GM12892 (cell line): ENCODE measurements at regions not wholly inside any gene's neighbourhood (a gene's known extent, or its start where the extent isn't known, plus 50 kb on each side); places are given as distances from the start of the nearest gene placed in this dataset.

Experiments used
- POLR2A ChIP-seq: IDR thresholded peaks from 2 replicates; pipeline ENCODE4 v1.6.1; 2011; ENCODE audit warnings: low read depth, low read length, control low read depth
- POLR2AphosphoS5 ChIP-seq: IDR thresholded peaks from 2 replicates; pipeline ENCODE4 v1.6.1; 2011; ENCODE audit warnings: low read depth, low read length, control low read depth
- TAF1 ChIP-seq: IDR thresholded peaks from 2 replicates; pipeline ENCODE4 v1.6.1; 2011; ENCODE audit warnings: low read depth, mild to moderate bottlenecking, control low read depth, low read length, borderline replicate concordance

DNA sequence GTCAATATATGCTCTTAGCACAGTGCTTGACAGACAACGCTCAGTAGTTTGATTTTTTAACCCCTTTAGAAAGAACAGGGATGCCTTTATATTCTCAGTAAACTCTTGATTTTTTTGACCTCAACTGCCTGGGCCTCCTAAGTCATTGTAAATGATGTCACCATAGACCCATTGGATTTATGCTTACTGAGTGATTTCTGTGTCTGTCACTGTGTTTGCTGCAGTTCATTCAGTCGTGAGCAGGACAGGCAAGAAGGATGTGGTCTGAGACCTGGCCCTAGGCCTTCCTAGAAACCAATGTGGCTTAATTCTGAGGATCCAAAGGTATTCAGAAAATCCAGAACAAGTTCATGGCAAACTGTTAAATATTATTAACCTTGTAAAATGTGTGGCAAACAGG is 868.1 kb downstream of the XPNPEP1 start:
- TF ChIP-seq POLR2A (no peak), POLR2AphosphoS5 (no peak), TAF1 (no peak)
